Ishikawa (cell line): ENCODE measurements at regions not wholly inside any gene's neighbourhood (a gene's known extent, or its start where the extent isn't known, plus 50 kb on each side); places are given as distances from the start of the nearest gene placed in this dataset.

Experiments used
- CEBPB ChIP-seq: IDR thresholded peaks from 2 replicates; pipeline ENCODE4 v1.6.1; 2012
- CREB1 ChIP-seq: IDR thresholded peaks from 2 replicates; pipeline ENCODE4 v1.6.1; 2012; ENCODE audit warnings: low read depth
- EGR1 ChIP-seq: IDR thresholded peaks from 2 replicates; pipeline ENCODE4 v1.6.1; 2012
- EP300 ChIP-seq: IDR thresholded peaks from 2 replicates; pipeline ENCODE4 v1.6.1; 2012; ENCODE audit warnings: borderline replicate concordance
- FOXM1 ChIP-seq: IDR thresholded peaks from 2 replicates; pipeline ENCODE4 v1.6.1; 2012; ENCODE audit warnings: low read depth, borderline replicate concordance
- MAX ChIP-seq: IDR thresholded peaks from 2 replicates; pipeline ENCODE4 v1.6.1; 2012
- NFIC ChIP-seq: IDR thresholded peaks from 2 replicates; pipeline ENCODE4 v1.6.1; 2012
- RAD21 ChIP-seq: IDR thresholded peaks from 2 replicates; pipeline ENCODE4 v1.6.1; 2012; ENCODE audit warnings: low read depth
- REST ChIP-seq: IDR thresholded peaks from 2 replicates; pipeline ENCODE4 v1.6.1; 2012; ENCODE audit warnings: low read depth, mild to moderate bottlenecking
- TAF1 ChIP-seq: IDR thresholded peaks from 2 replicates; pipeline ENCODE4 v1.6.1; 2012; ENCODE audit warnings: low read depth, mild to moderate bottlenecking
- TCF12 ChIP-seq: IDR thresholded peaks from 2 replicates; pipeline ENCODE4 v1.6.1; 2012; ENCODE audit warnings: low read depth
- TEAD4 ChIP-seq: IDR thresholded peaks from 2 replicates; pipeline ENCODE4 v1.6.1; 2012
- USF1 ChIP-seq: IDR thresholded peaks from 2 replicates; pipeline ENCODE4 v1.6.1; 2012
- YY1 ChIP-seq: IDR thresholded peaks from 2 replicates; pipeline ENCODE4 v1.6.1; 2012; ENCODE audit warnings: low read depth
- ZBTB7A ChIP-seq: IDR thresholded peaks from 2 replicates; pipeline ENCODE4 v1.6.1; 2012; ENCODE audit warnings: low read depth

- TF ChIP-seq MAX (no peak), USF1 (no peak), TAF1 (no peak), EP300 (no peak)
Measured at GRCh38 chr6:101089640-101090039, 208.5 kb upstream of the ASCC3 start.

- no peak for TF ChIP-seq REST
- TF ChIP-seq CEBPB, result no peak
- TF ChIP-seq CREB1, result no peak
- no peak for TF ChIP-seq RAD21
- TF ChIP-seq FOXM1, result no peak
- TF ChIP-seq MAX, result no peak
- TF ChIP-seq NFIC, result no peak
- no peak for TF ChIP-seq EGR1
- no peak for TF ChIP-seq TAF1
- TF ChIP-seq TCF12, result no peak
- no peak for TF ChIP-seq ZBTB7A
- TF ChIP-seq EP300, result no peak
- TF ChIP-seq TEAD4, result no peak
- no peak for TF ChIP-seq YY1
- no peak for TF ChIP-seq USF1
Measured at GRCh38 chr6:101090281-101090680, 209.2 kb upstream of the ASCC3 start.

GRCh38 chr6:101102702-101103101 lies 221.6 kb upstream of the ASCC3 start:
- TF ChIP-seq EGR1 (no peak), CEBPB (0 out of 2 replicates have a peak, but pooled peaks have one; percentile 32)

- TF ChIP-seq NFIC (no peak), CEBPB (no peak), USF1 (no peak), RAD21 (no peak), EP300 (no peak), FOXM1 (no peak), REST (no peak), CREB1 (no peak), TCF12 (no peak), EGR1 (no peak), MAX (no peak), TAF1 (no peak), YY1 (no peak), TEAD4 (no peak)
Measured at GRCh38 chr6:101108286-101108685, 227.2 kb upstream of the ASCC3 start.

- TF ChIP-seq RAD21, result no peak
- no peak for TF ChIP-seq CEBPB
- TF ChIP-seq REST, result no peak
- no peak for TF ChIP-seq TEAD4
- TF ChIP-seq ZBTB7A, result no peak
- TF ChIP-seq FOXM1, result no peak
- TF ChIP-seq TAF1, result no peak
- TF ChIP-seq USF1, result no peak
- TF ChIP-seq CREB1, result no peak
Measured at GRCh38 chr6:101110814-101111213, 229.7 kb upstream of the ASCC3 start.
